HCT116 (cell line): ENCODE measurements at regions not wholly inside any gene's neighbourhood (a gene's known extent, or its start where the extent isn't known, plus 50 kb on each side); places are given as distances from the start of the nearest gene placed in this dataset.

Source experiments
- ATF3 ChIP-seq: IDR thresholded peaks from 2 replicates; pipeline ENCODE4 v1.6.1; 2012
- CEBPB ChIP-seq: IDR thresholded peaks from 2 replicates; pipeline ENCODE4 v1.6.1; 2012; ENCODE audit warnings: low read depth
- CTCF ChIP-seq, 3 experiments: fragments of 200-600 bp in 1 of 3; sonication (generic) in 1 of 3; IDR thresholded peaks in 2 of 3; conservative IDR thresholded peaks in 1 of 3; 2 replicates each; pipeline ENCODE4 v1.5.1; 2012 to 2017; ENCODE audit warnings: low read depth in 2 of 3, low read length in 2 of 3, antibody characterized with exemption in 1 of 3, borderline replicate concordance in 1 of 3, control low read depth in 1 of 3, mild to moderate bottlenecking in 1 of 3, mixed read lengths in 1 of 3, mixed run types in 1 of 3, moderate library complexity in 1 of 3; ENCODE audit not compliant: insufficient read depth in 1 of 3
- EGR1 ChIP-seq: IDR thresholded peaks from 2 replicates; pipeline ENCODE4 v1.6.1; 2012; ENCODE audit warnings: low read depth
- EZH2 ChIP-seq: fragments of 200-600 bp; sonication (generic); IDR thresholded peaks from 2 replicates; pipeline ENCODE4 v1.6.1; 2017; ENCODE audit warnings: antibody characterized with exemption, mixed run types
- EZH2phosphoT487 ChIP-seq: fragments of 200-600 bp; IDR thresholded peaks from 2 replicates; pipeline ENCODE4 v1.6.1; 2018; ENCODE audit warnings: antibody characterized with exemption, borderline replicate concordance
- MAX ChIP-seq: IDR thresholded peaks from 2 replicates; pipeline ENCODE4 v1.6.1; 2012
- POLR2A ChIP-seq: IDR thresholded peaks from 2 replicates; pipeline ENCODE4 v1.7.0; 2011; ENCODE audit warnings: borderline replicate concordance; ENCODE audit not compliant: insufficient read depth, insufficient read length; ENCODE audit errors: extremely low read depth
- POLR2AphosphoS5 ChIP-seq: IDR thresholded peaks from 2 replicates; pipeline ENCODE4 v1.6.1; 2011; ENCODE audit warnings: mild to moderate bottlenecking, low read depth, low read length, moderate library complexity
- REST ChIP-seq: IDR thresholded peaks from 2 replicates; pipeline ENCODE4 v1.6.1; 2012; ENCODE audit warnings: low read depth
- ZNF274 ChIP-seq: fragments of 200-500 bp; sonication (Bioruptor generic); IDR thresholded peaks from 2 replicates; pipeline ENCODE4 v1.6.1; 2014; ENCODE audit warnings: mild to moderate bottlenecking, low read depth, low read length, inconsistent platforms

- TF ChIP-seq CTCF (IDR thresholded peaks at IDR 0.05 in 2 of 3, conservative IDR thresholded peaks at IDR 0.05 in 1 of 3; ENCODE audit: borderline replicate concordance in 1 of 3, insufficient read depth in 1 of 3, low read depth in 2 of 3, low read length in 2 of 3), result no peak
- no peak for TF ChIP-seq EZH2
- TF ChIP-seq MAX, result no peak
- TF ChIP-seq ZNF274, result no peak
- TF ChIP-seq POLR2A, result no peak
- TF ChIP-seq CEBPB, result no peak
- no peak for TF ChIP-seq REST
- no peak for TF ChIP-seq POLR2AphosphoS5
- TF ChIP-seq EZH2phosphoT487, result no peak
- no peak for TF ChIP-seq EGR1
- TF ChIP-seq ATF3, result no peak
Observed at GRCh38 chr4:123266221-123266620, 130.4 kb upstream of the SPRY1 start.
